ENCODE measurements at regions not wholly inside any gene's neighbourhood (a gene's known extent, or its start where the extent isn't known, plus 50 kb on each side); places are given as distances from the start of the nearest gene placed in this dataset.

DNA sequence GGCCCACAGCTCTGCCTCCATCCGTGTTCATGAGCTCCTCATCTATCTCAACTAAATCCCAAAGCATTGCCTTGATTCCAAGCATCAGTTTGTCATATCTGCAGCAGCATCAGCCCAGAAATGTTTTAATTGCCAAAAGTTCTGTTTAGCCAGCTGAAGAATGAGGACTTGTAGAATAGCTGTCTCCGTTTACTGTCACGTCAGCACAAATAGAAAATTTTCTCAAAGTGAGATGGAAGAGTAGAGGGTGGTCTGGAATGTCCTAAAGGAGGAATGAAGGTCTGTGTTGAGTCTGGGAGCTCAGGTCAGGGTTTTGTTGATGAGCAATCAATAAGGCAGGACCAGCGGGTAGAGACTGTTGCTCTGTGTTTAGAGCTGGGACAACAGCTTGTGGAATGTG is 134.9 kb upstream of the ISX start:
- TF ChIP-seq, protein P1, sequence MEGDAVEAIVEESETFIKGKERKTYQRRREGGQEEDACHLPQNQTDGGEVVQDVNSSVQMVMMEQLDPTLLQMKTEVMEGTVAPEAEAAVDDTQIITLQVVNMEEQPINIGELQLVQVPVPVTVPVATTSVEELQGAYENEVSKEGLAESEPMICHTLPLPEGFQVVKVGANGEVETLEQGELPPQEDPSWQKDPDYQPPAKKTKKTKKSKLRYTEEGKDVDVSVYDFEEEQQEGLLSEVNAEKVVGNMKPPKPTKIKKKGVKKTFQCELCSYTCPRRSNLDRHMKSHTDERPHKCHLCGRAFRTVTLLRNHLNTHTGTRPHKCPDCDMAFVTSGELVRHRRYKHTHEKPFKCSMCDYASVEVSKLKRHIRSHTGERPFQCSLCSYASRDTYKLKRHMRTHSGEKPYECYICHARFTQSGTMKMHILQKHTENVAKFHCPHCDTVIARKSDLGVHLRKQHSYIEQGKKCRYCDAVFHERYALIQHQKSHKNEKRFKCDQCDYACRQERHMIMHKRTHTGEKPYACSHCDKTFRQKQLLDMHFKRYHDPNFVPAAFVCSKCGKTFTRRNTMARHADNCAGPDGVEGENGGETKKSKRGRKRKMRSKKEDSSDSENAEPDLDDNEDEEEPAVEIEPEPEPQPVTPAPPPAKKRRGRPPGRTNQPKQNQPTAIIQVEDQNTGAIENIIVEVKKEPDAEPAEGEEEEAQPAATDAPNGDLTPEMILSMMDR (IDR thresholded peaks at IDR 0.05 in 8 of 11, conservative IDR thresholded peaks at IDR 0.05 in 3 of 11), result no peak
- TF ChIP-seq POLR2A (IDR thresholded peaks at IDR 0.05), result no peak

All from spleen (tissue), 7 donors.